HG03039 (cell line): ENCODE measurements at regions not wholly inside any gene's neighbourhood (a gene's known extent, or its start where the extent isn't known, plus 50 kb on each side); places are given as distances from the start of the nearest gene placed in this dataset.
"Not testable (repeated sequence)": the region's sequence is repeated elsewhere in the genome, so short reads cannot be mapped to it uniquely, and the experiment has no call there.

Experiments
- ATAC-seq: cut with Tn5 transposase; IDR thresholded peaks from one replicate; pipeline ENCODE4 v1.9.1; 2021; ENCODE audit warnings: mild to moderate bottlenecking, moderate library complexity; ENCODE audit not compliant: unreplicated experiment

- not testable (repeated sequence) for ATAC-seq
These were observed 189.1 kb downstream of the FOXD4L6 start for GRCh38 chr9:40939201-40939887.

- ATAC-seq: no peak
These were observed 193.1 kb downstream of the FOXD4L6 start for GRCh38 chr9:40935336-40935735.

- ATAC-seq: not testable (repeated sequence)
These were observed 194.0 kb downstream of the FOXD4L6 start for GRCh38 chr9:40934480-40934879.

- not testable (repeated sequence) for ATAC-seq
These were observed 198.1 kb downstream of the FOXD4L6 start for GRCh38 chr9:40930426-40930825.

- not testable (repeated sequence) for ATAC-seq
These were observed 199.0 kb downstream of the FOXD4L6 start for GRCh38 chr9:40929488-40929845.

GRCh38 chr9:40928803-40929487 lies 199.5 kb downstream of the FOXD4L6 start:
- no peak for ATAC-seq

- no peak for ATAC-seq
These were observed 200.4 kb downstream of the FOXD4L6 start for GRCh38 chr9:40927851-40928802.

GRCh38 chr9:40927260-40927631 lies 201.2 kb downstream of the FOXD4L6 start:
- ATAC-seq: no peak

- no peak for ATAC-seq
These were observed 201.8 kb downstream of the FOXD4L6 start for GRCh38 chr9:40926404-40927259.

- no peak for ATAC-seq
These were observed 203.3 kb downstream of the FOXD4L6 start for GRCh38 chr9:40925149-40925548.

- ATAC-seq: not testable (repeated sequence)
These were observed 212.1 kb downstream of the FOXD4L6 start for GRCh38 chr9:40916399-40916783.

GRCh38 chr9:40915660-40916398 lies 212.7 kb downstream of the FOXD4L6 start:
- ATAC-seq: not testable (repeated sequence)

- no peak for ATAC-seq
These were observed 213.5 kb downstream of the FOXD4L6 start for GRCh38 chr9:40914772-40915659.

- ATAC-seq: no peak
These were observed 214.4 kb downstream of the FOXD4L6 start for GRCh38 chr9:40913928-40914673.

GRCh38 chr9:40913096-40913719 lies 215.3 kb downstream of the FOXD4L6 start:
- no peak for ATAC-seq

GRCh38 chr9:40912679-40913078 lies 215.8 kb downstream of the FOXD4L6 start:
- ATAC-seq: not testable (repeated sequence)

GRCh38 chr9:40911647-40912046 lies 216.8 kb downstream of the FOXD4L6 start:
- no peak for ATAC-seq

- ATAC-seq: not testable (repeated sequence)
These were observed 217.5 kb downstream of the FOXD4L6 start for GRCh38 chr9:40910995-40911394.
